ENCODE measurements at regions not wholly inside any gene's neighbourhood (a gene's known extent, or its start where the extent isn't known, plus 50 kb on each side); places are given as distances from the start of the nearest gene placed in this dataset.

DNA sequence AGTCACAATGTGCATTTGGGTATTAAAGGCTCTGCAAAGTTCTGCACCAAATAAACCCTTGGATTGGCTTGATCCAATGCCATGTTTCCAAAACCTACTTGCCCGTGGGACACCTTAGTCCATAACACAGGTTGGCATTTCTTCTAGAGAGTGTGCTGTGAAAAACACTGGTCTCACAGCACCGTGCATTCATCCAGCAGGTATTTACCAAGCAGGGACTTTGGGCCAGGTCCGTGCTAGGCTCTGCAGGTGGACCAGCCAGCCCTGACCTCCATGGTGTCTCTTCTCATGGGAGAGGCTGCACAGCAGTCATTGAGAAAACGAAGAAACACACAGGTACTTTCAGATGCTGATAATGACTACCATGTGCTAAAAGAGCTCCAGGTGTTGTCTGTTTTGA is 112.6 kb downstream of the CDH26 start:
- peaks cover 9% of the 10 kb centered on the region for H3K27me3 ChIP-seq (ENCODE audit: control insufficient read depth, insufficient read depth, low read length)
- FAIRE-seq (no peak), DNase-seq (ENCODE audit: low read depth) (no peak)
- no peaks in the 10 kb centered on the region for H3K36me3 ChIP-seq (ENCODE audit: control insufficient read depth, insufficient read depth, low read length)
- TF ChIP-seq, protein P1, sequence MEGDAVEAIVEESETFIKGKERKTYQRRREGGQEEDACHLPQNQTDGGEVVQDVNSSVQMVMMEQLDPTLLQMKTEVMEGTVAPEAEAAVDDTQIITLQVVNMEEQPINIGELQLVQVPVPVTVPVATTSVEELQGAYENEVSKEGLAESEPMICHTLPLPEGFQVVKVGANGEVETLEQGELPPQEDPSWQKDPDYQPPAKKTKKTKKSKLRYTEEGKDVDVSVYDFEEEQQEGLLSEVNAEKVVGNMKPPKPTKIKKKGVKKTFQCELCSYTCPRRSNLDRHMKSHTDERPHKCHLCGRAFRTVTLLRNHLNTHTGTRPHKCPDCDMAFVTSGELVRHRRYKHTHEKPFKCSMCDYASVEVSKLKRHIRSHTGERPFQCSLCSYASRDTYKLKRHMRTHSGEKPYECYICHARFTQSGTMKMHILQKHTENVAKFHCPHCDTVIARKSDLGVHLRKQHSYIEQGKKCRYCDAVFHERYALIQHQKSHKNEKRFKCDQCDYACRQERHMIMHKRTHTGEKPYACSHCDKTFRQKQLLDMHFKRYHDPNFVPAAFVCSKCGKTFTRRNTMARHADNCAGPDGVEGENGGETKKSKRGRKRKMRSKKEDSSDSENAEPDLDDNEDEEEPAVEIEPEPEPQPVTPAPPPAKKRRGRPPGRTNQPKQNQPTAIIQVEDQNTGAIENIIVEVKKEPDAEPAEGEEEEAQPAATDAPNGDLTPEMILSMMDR (IDR thresholded peaks at IDR 0.05; ENCODE audit: insufficient read depth, low read length, severe bottlenecking) = no peak
- no peak overlapping the region for H3K4me3 ChIP-seq (ENCODE audit: low read depth, low read length)

DNA sequence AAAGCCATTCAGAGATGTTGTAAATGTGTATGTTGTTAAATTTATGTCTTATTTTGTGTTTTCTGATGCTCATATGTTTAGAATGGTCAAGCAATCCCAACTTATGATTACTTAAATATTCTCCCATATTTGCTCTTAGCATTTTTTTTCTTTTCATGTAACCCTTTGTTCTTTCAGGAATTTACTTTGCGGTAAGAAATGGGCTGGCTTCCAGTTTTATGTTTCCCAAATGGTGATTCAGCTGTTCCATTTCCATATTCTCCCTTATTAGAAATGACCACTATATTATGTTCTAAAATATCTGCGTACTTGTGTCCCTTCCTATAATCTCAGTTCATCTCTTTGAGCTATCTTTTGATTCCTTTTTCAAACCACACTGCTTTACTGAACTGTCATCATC is 113.7 kb downstream of the CDH26 start:
- peaks cover 8% of the 10 kb centered on the region for H3K27me3 ChIP-seq (ENCODE audit: control insufficient read depth, insufficient read depth, low read length)
- no peak overlapping the region for H3K4me3 ChIP-seq (ENCODE audit: low read depth, low read length)
- TF ChIP-seq, protein P1 (IDR thresholded peaks at IDR 0.05; ENCODE audit: insufficient read depth, low read length, severe bottlenecking) = no peak
- no peaks in the 10 kb centered on the region for H3K36me3 ChIP-seq (ENCODE audit: control insufficient read depth, insufficient read depth, low read length)
- no peak for FAIRE-seq
- peak; percentile 86 for DNase-seq (ENCODE audit: low read depth)

DNA sequence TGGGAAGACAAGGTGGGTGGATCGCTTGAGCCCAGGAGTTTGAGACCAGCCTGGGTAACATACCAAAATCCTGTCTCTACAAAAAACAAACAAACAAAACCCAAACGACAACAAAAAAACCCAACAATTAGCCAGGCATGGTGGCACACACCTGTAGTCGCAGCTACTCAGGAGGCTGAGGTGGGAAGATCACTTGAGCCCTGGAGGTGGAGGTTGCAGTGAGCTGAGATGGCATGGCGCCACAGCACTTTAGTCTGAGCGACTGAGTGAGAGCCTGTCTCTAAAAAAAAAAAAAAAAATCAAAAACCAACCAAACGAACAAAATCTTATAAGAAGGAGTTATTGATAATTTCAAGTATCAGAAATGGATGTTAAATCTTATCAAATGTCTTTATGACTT is 114.9 kb downstream of the CDH26 start:
- DNase-seq (ENCODE audit: low read depth) (no peak), FAIRE-seq (no peak)
- TF ChIP-seq, protein P1 (IDR thresholded peaks at IDR 0.05; ENCODE audit: insufficient read depth, low read length, severe bottlenecking) = no peak

DNA sequence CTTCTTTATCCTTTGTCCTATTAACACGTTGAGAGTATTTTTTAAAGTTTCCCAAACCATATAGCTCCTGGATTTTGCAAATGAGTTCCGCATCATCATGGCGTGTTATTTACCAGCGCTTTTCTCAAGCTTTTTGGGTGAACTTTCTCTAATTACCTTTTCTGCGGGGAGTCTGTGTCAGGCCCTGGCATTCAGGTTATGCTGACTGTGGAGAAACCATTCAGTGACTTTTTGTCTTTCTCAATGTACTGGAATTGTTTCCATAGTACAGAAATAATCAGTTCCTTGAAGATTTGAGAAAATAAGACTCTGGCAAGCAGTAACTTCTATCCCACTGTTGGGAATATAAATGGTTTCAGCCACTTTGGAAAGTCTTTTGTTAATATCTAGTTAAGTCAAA is 115.3 kb downstream of the CDH26 start:
- no peaks in the 10 kb centered on the region for H3K36me3 ChIP-seq (ENCODE audit: control insufficient read depth, insufficient read depth, low read length)
- H3K27me3 ChIP-seq (ENCODE audit: control insufficient read depth, insufficient read depth, low read length) = peaks cover 6% of the 10 kb centered on the region
- no peak for FAIRE-seq
- TF ChIP-seq, protein P1 (IDR thresholded peaks at IDR 0.05; ENCODE audit: insufficient read depth, low read length, severe bottlenecking) = no peak
- no peak for DNase-seq (ENCODE audit: low read depth)
- H3K4me3 ChIP-seq (ENCODE audit: low read depth, low read length) = no peak overlapping the region

More for the DNA sequence above, 114.9 kb downstream of the CDH26 start:
- Histone ChIP-seq H3K27me3 (ENCODE audit: control insufficient read depth, insufficient read depth, low read length) (peaks cover 6% of the 10 kb centered on the region), H3K36me3 (ENCODE audit: control insufficient read depth, insufficient read depth, low read length) (no peaks in the 10 kb centered on the region), H3K4me3 (ENCODE audit: low read depth, low read length) (no peak overlapping the region)

DNA sequence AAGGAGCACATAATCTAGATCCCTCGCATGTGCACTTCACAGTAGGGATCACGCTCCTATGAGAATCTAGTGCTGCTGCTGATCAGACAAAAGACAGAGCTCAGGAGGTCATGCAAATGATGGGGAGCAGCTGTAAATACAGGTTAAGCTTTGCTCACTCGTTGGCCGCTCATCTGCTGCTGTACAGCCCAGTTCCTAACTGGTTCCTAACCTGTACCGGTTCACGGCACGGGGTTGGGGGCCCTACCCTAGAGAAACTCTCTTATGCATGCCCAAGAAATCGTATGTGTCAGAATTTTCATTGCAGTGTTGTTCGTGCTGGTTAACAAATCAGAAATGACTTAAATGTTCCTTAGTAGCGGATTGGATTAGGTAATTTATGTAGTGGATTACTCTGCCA is 116.1 kb downstream of the CDH26 start:
- Histone ChIP-seq H3K4me3 (ENCODE audit: low read depth, low read length) (no peak overlapping the region), H3K27me3 (ENCODE audit: control insufficient read depth, insufficient read depth, low read length) (peaks cover 6% of the 10 kb centered on the region), H3K36me3 (ENCODE audit: control insufficient read depth, insufficient read depth, low read length) (no peaks in the 10 kb centered on the region)
- TF ChIP-seq, protein P1 (IDR thresholded peaks at IDR 0.05; ENCODE audit: insufficient read depth, low read length, severe bottlenecking) = no peak
- DNase-seq (ENCODE audit: low read depth) = no peak
- no peak for FAIRE-seq
